HG03354 (cell line): ENCODE measurements at regions not wholly inside any gene's neighbourhood (a gene's known extent, or its start where the extent isn't known, plus 50 kb on each side); places are given as distances from the start of the nearest gene placed in this dataset.
"Not testable (repeated sequence)": the region's sequence is repeated elsewhere in the genome, so short reads cannot be mapped to it uniquely, and the experiment has no call there.

Experiments used
- ATAC-seq: cut with Tn5 transposase; IDR thresholded peaks from one replicate; pipeline ENCODE4 v1.9.1; 2021; ENCODE audit warnings: mild to moderate bottlenecking; ENCODE audit not compliant: unreplicated experiment, poor library complexity, severe bottlenecking

- no peak for ATAC-seq
Observed at GRCh38 chr4:158122501-158122900, 50.3 kb downstream of the GASK1B start.

GRCh38 chr4:158121161-158121579, 51.7 kb downstream of the GASK1B start:
- no peak for ATAC-seq

GRCh38 chr4:158120645-158121151, 52.1 kb downstream of the GASK1B start:
- ATAC-seq, result not testable (repeated sequence)

- no peak for ATAC-seq
Observed at GRCh38 chr4:158112611-158113010, 60.2 kb downstream of the GASK1B start.

GRCh38 chr4:158111241-158111640, 61.6 kb downstream of the GASK1B start:
- no peak for ATAC-seq

GRCh38 chr4:158102904-158103303, 69.9 kb downstream of the GASK1B start:
- no peak for ATAC-seq

DNA sequence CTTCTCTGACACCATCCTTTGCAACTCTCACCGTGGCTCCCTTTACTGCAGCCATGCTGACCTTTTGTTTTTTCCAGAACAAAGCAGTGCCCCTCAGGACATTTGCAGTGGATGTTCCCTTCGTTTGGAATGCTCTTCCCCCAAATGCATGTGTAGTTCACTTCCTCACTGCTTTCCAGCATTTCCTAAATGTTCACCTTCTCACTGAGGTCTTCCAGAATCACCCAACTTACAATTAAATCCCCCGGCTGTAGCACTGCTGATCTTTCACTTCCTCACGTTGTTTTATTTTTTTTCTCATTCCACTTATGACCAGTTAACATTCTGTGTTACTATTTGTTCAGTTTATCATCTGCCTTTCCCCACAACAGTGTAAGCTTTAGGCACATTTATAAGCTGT, 73.1 kb downstream of the GASK1B start:
- ATAC-seq, result no peak

- no peak for ATAC-seq
Observed at GRCh38 chr4:158098802-158099201, 74.0 kb downstream of the GASK1B start.

DNA sequence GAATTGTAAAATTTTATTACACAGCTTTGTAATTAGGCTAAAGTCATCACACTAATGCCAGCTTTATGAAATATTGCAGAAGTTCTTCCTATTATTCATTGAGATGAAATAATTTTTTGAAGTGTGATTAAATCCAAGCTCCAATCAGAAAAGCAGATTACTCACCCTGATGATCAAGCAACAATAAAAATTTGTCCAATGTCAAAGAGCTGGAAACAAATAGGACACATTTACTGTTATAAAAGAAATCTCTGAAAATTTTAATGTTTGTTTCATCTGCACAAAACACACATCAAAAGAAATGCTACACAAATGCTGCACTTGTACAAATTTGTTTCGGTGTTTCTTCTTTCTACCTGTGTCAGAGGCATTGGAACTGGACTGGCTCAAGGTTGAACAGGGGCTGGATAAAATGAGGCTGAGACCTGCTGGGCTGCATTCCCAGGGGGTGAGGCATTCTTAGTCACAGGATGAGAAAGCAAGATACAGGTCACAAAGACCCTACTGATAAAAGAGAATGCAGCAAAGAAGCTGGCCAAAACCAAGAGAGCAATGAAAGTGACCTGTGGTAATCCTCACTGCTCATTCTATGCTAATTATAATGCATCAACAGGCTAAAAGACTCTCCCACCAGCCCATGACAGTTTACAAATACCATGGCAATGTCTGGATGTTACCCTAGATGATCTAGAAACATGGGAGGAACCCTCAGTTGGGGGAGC, 78.3 kb downstream of the GASK1B start:
- ATAC-seq, result no peak

- ATAC-seq, result no peak
Observed at GRCh38 chr4:158090323-158090722, 82.5 kb downstream of the GASK1B start.

DNA sequence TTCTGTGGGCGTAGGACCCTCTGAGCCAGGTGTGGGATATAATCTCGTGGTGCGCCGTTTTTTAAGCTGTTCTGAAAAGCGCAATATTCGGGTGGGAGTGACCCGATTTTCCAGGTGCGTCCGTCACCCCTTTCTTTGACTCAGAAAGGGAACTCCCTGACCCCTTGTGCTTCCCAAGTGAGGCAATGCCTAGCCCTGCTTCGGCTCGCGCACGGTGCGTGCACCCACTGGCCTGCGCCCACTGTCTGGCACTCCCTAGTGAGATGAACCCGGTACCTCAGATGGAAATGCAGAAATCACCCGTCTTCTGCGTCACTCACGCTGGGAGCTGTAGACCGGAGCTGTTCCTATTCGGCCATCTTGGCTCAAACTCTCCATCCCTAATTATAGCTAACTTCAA, 82.9 kb downstream of the GASK1B start:
- not testable (repeated sequence) for ATAC-seq

DNA sequence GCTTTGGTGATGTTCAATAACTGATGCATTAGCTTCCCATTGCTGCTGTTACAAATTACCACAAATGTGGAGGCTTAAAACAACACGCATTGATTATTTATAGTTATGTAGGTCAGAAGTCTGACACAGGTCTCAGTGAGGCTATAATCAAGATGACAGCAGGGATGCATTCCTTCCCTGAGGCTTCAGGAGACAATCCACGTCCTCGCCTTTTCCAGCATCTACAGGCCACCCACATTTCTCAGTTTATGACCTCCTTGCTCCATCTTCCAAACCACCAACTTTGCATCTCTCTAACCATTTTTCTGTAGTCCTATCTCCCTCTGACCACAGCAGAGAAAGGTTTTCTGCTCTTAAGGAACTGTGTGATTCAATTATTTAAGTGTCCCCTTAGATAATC, 92.5 kb downstream of the GASK1B start:
- ATAC-seq, result no peak

GRCh38 chr4:158079661-158080060, 93.2 kb downstream of the GASK1B start:
- ATAC-seq, result no peak

DNA sequence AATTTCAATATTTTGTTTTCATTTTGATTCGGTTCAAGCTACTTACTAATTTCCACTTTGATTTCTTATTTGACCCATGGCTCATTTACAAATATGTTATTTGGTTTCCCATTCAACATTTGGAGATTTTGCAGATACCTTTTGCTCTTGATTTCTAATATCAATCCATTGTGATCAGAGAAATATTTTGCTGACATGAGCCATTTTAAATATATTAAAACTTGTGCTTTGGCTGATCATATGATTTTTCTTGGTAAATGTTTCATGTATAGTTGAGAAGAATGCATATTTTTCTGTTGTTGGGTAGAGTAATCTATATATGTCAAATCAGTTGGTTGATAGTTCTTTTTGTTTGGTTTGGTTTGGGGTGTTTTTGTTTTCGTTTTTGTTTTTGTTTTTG, 95.0 kb downstream of the GASK1B start:
- no peak for ATAC-seq

- no peak for ATAC-seq
Observed at GRCh38 chr4:158074851-158075250, 98.0 kb downstream of the GASK1B start.

DNA sequence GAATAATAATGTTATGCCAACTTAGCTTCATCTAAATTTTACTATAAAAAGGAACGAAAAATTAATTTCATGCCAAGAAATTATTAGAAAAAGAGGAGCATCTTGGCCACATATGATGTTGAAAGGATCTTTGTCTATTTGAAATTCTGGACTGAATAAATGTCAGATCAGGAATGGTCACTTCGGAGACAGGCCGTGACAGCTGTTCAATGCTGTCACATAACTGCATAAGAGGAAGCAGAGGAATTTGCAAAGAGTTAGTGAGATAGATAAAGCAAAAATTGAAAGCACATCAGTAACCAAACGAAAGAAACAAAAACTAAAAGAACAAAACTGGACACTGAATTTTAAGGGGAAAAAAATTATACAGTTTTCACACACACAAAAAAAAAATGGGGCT, 100.9 kb downstream of the GASK1B start:
- no peak for ATAC-seq

- no peak for ATAC-seq
Observed at GRCh38 chr4:158068068-158068467, 104.8 kb downstream of the GASK1B start.

DNA sequence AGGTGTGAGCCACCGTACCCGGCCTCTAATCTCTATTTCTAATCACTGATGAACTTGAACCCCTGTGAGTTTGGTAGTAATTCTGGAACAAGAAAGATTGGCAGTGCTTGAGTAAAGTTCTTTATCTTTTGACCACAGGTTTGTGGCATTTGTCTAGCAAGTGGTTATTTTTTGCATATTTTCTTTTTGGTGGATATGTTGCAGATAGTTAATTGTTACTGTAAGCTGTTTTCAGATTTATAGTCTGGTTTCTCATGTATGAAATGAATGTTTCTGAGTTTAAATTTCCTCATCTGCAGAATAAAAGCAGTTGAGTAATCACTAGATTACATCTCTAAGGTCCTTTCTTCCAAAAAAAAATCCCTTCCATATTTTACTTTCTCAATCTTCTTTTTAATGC, 105.2 kb downstream of the GASK1B start:
- no peak for ATAC-seq

- ATAC-seq, result no peak
Observed at GRCh38 chr4:158065603-158066002, 107.2 kb downstream of the GASK1B start.

- ATAC-seq, result no peak
Observed at GRCh38 chr4:158065176-158065575, 107.6 kb downstream of the GASK1B start.

- ATAC-seq, result no peak
Observed at GRCh38 chr4:158056689-158057245, 116.1 kb downstream of the GASK1B start.
